ENCODE measurements at regions not wholly inside any gene's neighbourhood (a gene's known extent, or its start where the extent isn't known, plus 50 kb on each side); places are given as distances from the start of the nearest gene placed in this dataset.

GRCh38 chr4:43993196-43993902 is 455.3 kb downstream of the KCTD8 start:
- DNase-seq: no peak

- no peak for DNase-seq
These were observed 448.9 kb downstream of the KCTD8 start for GRCh38 chr4:43999669-44000068.

GRCh38 chr4:44002368-44002767 is 446.2 kb downstream of the KCTD8 start:
- no peak for DNase-seq

- no peak for DNase-seq
These were observed 431.8 kb downstream of the KCTD8 start for GRCh38 chr4:44016570-44017421.

GRCh38 chr4:44017422-44017739 is 431.2 kb downstream of the KCTD8 start:
- DNase-seq: no peak

- DNase-seq: no peak
These were observed 428.9 kb downstream of the KCTD8 start for GRCh38 chr4:44019721-44020120.

- no peak for DNase-seq
These were observed 423.1 kb downstream of the KCTD8 start for GRCh38 chr4:44025376-44026020.

- no peak for DNase-seq
These were observed 409.8 kb downstream of the KCTD8 start for GRCh38 chr4:44038811-44039210.

GRCh38 chr4:44046491-44046890 is 402.1 kb downstream of the KCTD8 start:
- DNase-seq: no peak

GRCh38 chr4:44056721-44057151 is 391.9 kb downstream of the KCTD8 start:
- DNase-seq: no peak

- no peak for DNase-seq
These were observed 377.8 kb downstream of the KCTD8 start for GRCh38 chr4:44070843-44071242.

GRCh38 chr4:44071959-44072955 is 376.4 kb downstream of the KCTD8 start:
- no peak for DNase-seq

- DNase-seq: no peak
These were observed 361.9 kb downstream of the KCTD8 start for GRCh38 chr4:44086753-44087152.

GRCh38 chr4:44093390-44093789 is 355.2 kb downstream of the KCTD8 start:
- no peak for DNase-seq

GRCh38 chr4:44098973-44099372 is 349.6 kb downstream of the KCTD8 start:
- no peak for DNase-seq

GRCh38 chr4:44100456-44100855 is 348.2 kb downstream of the KCTD8 start:
- DNase-seq: no peak

- no peak for DNase-seq
These were observed 329.5 kb downstream of the KCTD8 start for GRCh38 chr4:44118971-44119680.

GRCh38 chr4:44120646-44121045 is 328.0 kb downstream of the KCTD8 start:
- DNase-seq: no peak

- no peak for DNase-seq
These were observed 327.4 kb downstream of the KCTD8 start for GRCh38 chr4:44121210-44121609.
